Neural cell (in vitro differentiated cells): ENCODE measurements at regions not wholly inside any gene's neighbourhood (a gene's known extent, or its start where the extent isn't known, plus 50 kb on each side); places are given as distances from the start of the nearest gene placed in this dataset.

Experiments used
- H2AFZ ChIP-seq: fragments of 200-600, 300-800 bp; sonication (generic), shearing (Covaris generic); 2 replicates; pipeline ENCODE4 v1.6.0; 2014; ENCODE audit warnings: low read depth, mild to moderate bottlenecking, antibody characterized with exemption, low read length, moderate library complexity
- H3F3A ChIP-seq: fragments of 200-600 bp; shearing (Covaris generic); 2 replicates; pipeline ENCODE4 v1.6.1; 2016; ENCODE audit warnings: mild to moderate bottlenecking, moderate library complexity, mixed read lengths, antibody characterized with exemption, low read length; ENCODE audit not compliant: insufficient read depth, poor library complexity, severe bottlenecking
- H3K27ac ChIP-seq: fragments of 200-600, 300-800 bp; sonication (generic), shearing (Covaris generic); 2 replicates; pipeline ENCODE4 v1.5.1; 2014; ENCODE audit warnings: mild to moderate bottlenecking, low read length, moderate library complexity
- H3K27me3 ChIP-seq: fragments of 300-800, 200-600 bp; sonication (generic), shearing (Covaris generic); 2 replicates; pipeline ENCODE4 v1.6.0; 2014; ENCODE audit warnings: mild to moderate bottlenecking, low read depth, low read length, moderate library complexity; ENCODE audit not compliant: insufficient read depth
- H3K36me3 ChIP-seq: fragments of 300-800, 200-600 bp; sonication (generic), shearing (Covaris generic); 2 replicates; pipeline ENCODE4 v1.5.1; 2014; ENCODE audit warnings: mild to moderate bottlenecking, antibody characterized with exemption, low read length, moderate library complexity; ENCODE audit not compliant: insufficient read depth
- H3K4me2 ChIP-seq: fragments of 300-800, 200-600 bp; sonication (generic), shearing (Covaris generic); 2 replicates; pipeline ENCODE4 v1.6.0; 2014; ENCODE audit warnings: mild to moderate bottlenecking, low read length
- H3K4me3 ChIP-seq: fragments of 300-800, 200-600 bp; sonication (generic), shearing (Covaris generic); 2 replicates; pipeline ENCODE4 v1.5.1; 2014; ENCODE audit warnings: mild to moderate bottlenecking, low read length, moderate library complexity
- H3K79me2 ChIP-seq: fragments of 200-600 bp; shearing (Covaris generic); replicated peaks from 2 replicates; pipeline ENCODE4 v1.6.0; 2014; ENCODE audit warnings: mild to moderate bottlenecking, low read length, moderate library complexity; ENCODE audit not compliant: insufficient read depth
- H3K9ac ChIP-seq: fragments of 300-800, 200-600 bp; sonication (generic), shearing (Covaris generic); 2 replicates; pipeline ENCODE4 v1.6.1; 2016; ENCODE audit warnings: mild to moderate bottlenecking, low read length, mixed read lengths
- H3K9me2 ChIP-seq: fragments of 200-600 bp; shearing (Covaris generic); 2 replicates; pipeline ENCODE4 v1.6.1; 2016; ENCODE audit warnings: mild to moderate bottlenecking, low read length, mixed read lengths; ENCODE audit not compliant: insufficient read depth
- H3K9me3 ChIP-seq: fragments of 200-600, 300-800 bp; sonication (generic), shearing (Covaris generic); 2 replicates; pipeline ENCODE4 v1.6.1; 2016; ENCODE audit warnings: mild to moderate bottlenecking, mixed run types, low read length, moderate library complexity, mixed read lengths
- H4K20me1 ChIP-seq: fragments of 200-600 bp; shearing (Covaris generic); 2 replicates; pipeline ENCODE4 v1.6.1; 2016; ENCODE audit warnings: mild to moderate bottlenecking, mixed run types; ENCODE audit not compliant: insufficient read depth
- EP300 ChIP-seq: fragments of 450-650 bp; conservative IDR thresholded peaks from 2 replicates; pipeline ENCODE4 v1.6.1; 2014; ENCODE audit warnings: antibody characterized with exemption, mild to moderate bottlenecking, moderate library complexity; ENCODE audit not compliant: poor library complexity, severe bottlenecking
- EZH2 ChIP-seq: fragments of 200-600, 300-800 bp; shearing (Covaris generic), sonication (generic); IDR thresholded peaks from 2 replicates; pipeline ENCODE4 v1.6.1; 2014; ENCODE audit warnings: antibody characterized with exemption, low read length, borderline replicate concordance, mild to moderate bottlenecking; ENCODE audit not compliant: insufficient read depth, poor library complexity, severe bottlenecking
- MXI1 ChIP-seq: fragments of 450-650 bp; conservative IDR thresholded peaks from 2 replicates; pipeline ENCODE4 v1.6.1; 2014; ENCODE audit warnings: antibody characterized with exemption, mild to moderate bottlenecking; ENCODE audit not compliant: poor library complexity, severe bottlenecking
- POLR2AphosphoS5 ChIP-seq: IDR thresholded peaks from 2 replicates; pipeline ENCODE4 v1.6.1; 2012
- RAD21 ChIP-seq: fragments of 450-650 bp; conservative IDR thresholded peaks from 2 replicates; pipeline ENCODE4 v1.6.1; 2014; ENCODE audit warnings: antibody characterized with exemption, mild to moderate bottlenecking, moderate library complexity
- SMC3 ChIP-seq: fragments of 450-650 bp; conservative IDR thresholded peaks from 2 replicates; pipeline ENCODE4 v1.6.1; 2014; ENCODE audit warnings: antibody characterized with exemption, mild to moderate bottlenecking, moderate library complexity; ENCODE audit not compliant: poor library complexity
- TAF1 ChIP-seq: IDR thresholded peaks from 2 replicates; pipeline ENCODE4 v1.6.1; 2012; ENCODE audit warnings: low read depth
- TF ChIP-seq, protein P1 (sequence below): fragments of 450-650 bp; IDR thresholded peaks from 2 replicates; pipeline ENCODE4 v1.5.1; 2014; ENCODE audit warnings: antibody characterized with exemption, mild to moderate bottlenecking, moderate library complexity; ENCODE audit not compliant: poor library complexity, severe bottlenecking
- TF ChIP-seq, protein P2 (sequence below): IDR thresholded peaks from 2 replicates; pipeline ENCODE4 v1.6.1; 2012; ENCODE audit warnings: borderline replicate concordance

DNA sequence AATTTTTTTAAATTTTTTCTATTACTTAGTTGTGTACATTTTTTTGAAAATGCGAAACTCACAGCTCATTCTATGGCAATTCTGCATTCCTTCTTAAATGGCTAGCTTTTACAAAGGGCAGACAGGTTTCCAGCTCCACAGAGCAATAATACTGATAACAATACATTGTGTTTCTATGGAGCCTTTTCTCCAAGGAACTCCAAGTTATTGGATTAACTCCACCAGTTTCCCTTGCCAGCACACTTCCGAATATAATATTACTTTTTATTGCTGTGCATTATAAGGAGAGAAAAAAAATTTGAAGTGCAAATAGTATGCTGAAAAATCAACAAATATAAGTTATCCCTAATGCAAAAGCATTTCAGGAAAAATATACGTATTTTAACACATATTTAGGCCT, 127.5 kb upstream of the PSMD7 start:
- no peaks in the 10 kb centered on the region for H3K9me3 ChIP-seq
- H2AFZ ChIP-seq: no peak overlapping the region

GRCh38 chr16:74168445-74168844, 128.2 kb upstream of the PSMD7 start:
- Histone ChIP-seq H3K9me2 (no peaks in the 10 kb centered on the region), H3F3A (no peaks in the 10 kb centered on the region), H2AFZ (no peak overlapping the region), H3K79me2 (no peaks in the 10 kb centered on the region), H3K27ac (no peak overlapping the region), H4K20me1 (no peaks in the 10 kb centered on the region), H3K4me3 (no peak overlapping the region), H3K9me3 (no peaks in the 10 kb centered on the region), H3K4me2 (no peak overlapping the region), H3K9ac (no peak overlapping the region), H3K36me3 (no peaks in the 10 kb centered on the region), H3K27me3 (no peaks in the 10 kb centered on the region)
- TF ChIP-seq MXI1 (no peak), POLR2AphosphoS5 (no peak), TAF1 (no peak), RAD21 (no peak), SMC3 (no peak), EP300 (no peak), EZH2 (no peak)
- TF ChIP-seq, protein P1, sequence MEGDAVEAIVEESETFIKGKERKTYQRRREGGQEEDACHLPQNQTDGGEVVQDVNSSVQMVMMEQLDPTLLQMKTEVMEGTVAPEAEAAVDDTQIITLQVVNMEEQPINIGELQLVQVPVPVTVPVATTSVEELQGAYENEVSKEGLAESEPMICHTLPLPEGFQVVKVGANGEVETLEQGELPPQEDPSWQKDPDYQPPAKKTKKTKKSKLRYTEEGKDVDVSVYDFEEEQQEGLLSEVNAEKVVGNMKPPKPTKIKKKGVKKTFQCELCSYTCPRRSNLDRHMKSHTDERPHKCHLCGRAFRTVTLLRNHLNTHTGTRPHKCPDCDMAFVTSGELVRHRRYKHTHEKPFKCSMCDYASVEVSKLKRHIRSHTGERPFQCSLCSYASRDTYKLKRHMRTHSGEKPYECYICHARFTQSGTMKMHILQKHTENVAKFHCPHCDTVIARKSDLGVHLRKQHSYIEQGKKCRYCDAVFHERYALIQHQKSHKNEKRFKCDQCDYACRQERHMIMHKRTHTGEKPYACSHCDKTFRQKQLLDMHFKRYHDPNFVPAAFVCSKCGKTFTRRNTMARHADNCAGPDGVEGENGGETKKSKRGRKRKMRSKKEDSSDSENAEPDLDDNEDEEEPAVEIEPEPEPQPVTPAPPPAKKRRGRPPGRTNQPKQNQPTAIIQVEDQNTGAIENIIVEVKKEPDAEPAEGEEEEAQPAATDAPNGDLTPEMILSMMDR: no peak
- TF ChIP-seq, protein P2, sequence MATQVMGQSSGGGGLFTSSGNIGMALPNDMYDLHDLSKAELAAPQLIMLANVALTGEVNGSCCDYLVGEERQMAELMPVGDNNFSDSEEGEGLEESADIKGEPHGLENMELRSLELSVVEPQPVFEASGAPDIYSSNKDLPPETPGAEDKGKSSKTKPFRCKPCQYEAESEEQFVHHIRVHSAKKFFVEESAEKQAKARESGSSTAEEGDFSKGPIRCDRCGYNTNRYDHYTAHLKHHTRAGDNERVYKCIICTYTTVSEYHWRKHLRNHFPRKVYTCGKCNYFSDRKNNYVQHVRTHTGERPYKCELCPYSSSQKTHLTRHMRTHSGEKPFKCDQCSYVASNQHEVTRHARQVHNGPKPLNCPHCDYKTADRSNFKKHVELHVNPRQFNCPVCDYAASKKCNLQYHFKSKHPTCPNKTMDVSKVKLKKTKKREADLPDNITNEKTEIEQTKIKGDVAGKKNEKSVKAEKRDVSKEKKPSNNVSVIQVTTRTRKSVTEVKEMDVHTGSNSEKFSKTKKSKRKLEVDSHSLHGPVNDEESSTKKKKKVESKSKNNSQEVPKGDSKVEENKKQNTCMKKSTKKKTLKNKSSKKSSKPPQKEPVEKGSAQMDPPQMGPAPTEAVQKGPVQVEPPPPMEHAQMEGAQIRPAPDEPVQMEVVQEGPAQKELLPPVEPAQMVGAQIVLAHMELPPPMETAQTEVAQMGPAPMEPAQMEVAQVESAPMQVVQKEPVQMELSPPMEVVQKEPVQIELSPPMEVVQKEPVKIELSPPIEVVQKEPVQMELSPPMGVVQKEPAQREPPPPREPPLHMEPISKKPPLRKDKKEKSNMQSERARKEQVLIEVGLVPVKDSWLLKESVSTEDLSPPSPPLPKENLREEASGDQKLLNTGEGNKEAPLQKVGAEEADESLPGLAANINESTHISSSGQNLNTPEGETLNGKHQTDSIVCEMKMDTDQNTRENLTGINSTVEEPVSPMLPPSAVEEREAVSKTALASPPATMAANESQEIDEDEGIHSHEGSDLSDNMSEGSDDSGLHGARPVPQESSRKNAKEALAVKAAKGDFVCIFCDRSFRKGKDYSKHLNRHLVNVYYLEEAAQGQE: no peak

More for the DNA sequence above, 127.5 kb upstream of the PSMD7 start:
- H3K4me2 ChIP-seq: no peak overlapping the region
- no peaks in the 10 kb centered on the region for H3K79me2 ChIP-seq
- no peaks in the 10 kb centered on the region for H3F3A ChIP-seq
- H3K27me3 ChIP-seq: no peaks in the 10 kb centered on the region
- no peak overlapping the region for H3K27ac ChIP-seq
- no peak for TF ChIP-seq RAD21
- TF ChIP-seq EP300: no peak
- no peaks in the 10 kb centered on the region for H3K36me3 ChIP-seq
- no peaks in the 10 kb centered on the region for H3K9me2 ChIP-seq
- H3K9ac ChIP-seq: no peak overlapping the region
- H3K4me3 ChIP-seq: no peak overlapping the region
- H4K20me1 ChIP-seq: no peaks in the 10 kb centered on the region

DNA sequence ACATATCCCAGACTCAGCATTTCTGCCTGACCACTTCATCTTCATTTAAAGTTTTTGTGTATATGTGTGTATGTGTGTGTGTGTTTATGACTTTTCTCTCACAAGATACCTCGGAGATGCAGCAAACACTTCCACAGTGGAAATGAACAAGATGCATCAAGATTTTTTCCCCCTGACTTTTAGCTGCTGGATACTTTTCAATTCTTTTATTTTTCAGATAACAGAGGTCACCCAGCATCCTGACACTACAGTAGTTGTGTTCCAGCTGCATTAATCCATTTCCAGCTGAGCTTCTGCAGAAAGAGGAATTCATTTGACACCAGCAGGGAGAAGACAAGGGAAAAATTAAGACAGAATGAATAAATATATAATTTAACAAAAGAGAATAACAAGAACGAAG, 130.2 kb upstream of the PSMD7 start:
- peak overlapping the region; percentile 14 for H3K27ac ChIP-seq
- TF ChIP-seq, protein P2: no peak
- TF ChIP-seq SMC3 (no peak), RAD21 (no peak), POLR2AphosphoS5 (no peak), TAF1 (no peak)
- TF ChIP-seq, protein P1: no peak
- no peaks in the 10 kb centered on the region for H3K36me3 ChIP-seq
- H3K9ac ChIP-seq: no peak overlapping the region
- H3F3A ChIP-seq: no peaks in the 10 kb centered on the region
- H3K27me3 ChIP-seq: no peaks in the 10 kb centered on the region
- no peaks in the 10 kb centered on the region for H3K9me2 ChIP-seq
- H3K4me3 ChIP-seq: no peak overlapping the region
- H4K20me1 ChIP-seq: no peaks in the 10 kb centered on the region
- H3K4me2 ChIP-seq: no peak overlapping the region
- H3K79me2 ChIP-seq: no peaks in the 10 kb centered on the region
- H3K9me3 ChIP-seq: no peaks in the 10 kb centered on the region
- no peak overlapping the region for H2AFZ ChIP-seq
